ENCODE measurements at regions not wholly inside any gene's neighbourhood (a gene's known extent, or its start where the extent isn't known, plus 50 kb on each side); places are given as distances from the start of the nearest gene placed in this dataset.

DNA sequence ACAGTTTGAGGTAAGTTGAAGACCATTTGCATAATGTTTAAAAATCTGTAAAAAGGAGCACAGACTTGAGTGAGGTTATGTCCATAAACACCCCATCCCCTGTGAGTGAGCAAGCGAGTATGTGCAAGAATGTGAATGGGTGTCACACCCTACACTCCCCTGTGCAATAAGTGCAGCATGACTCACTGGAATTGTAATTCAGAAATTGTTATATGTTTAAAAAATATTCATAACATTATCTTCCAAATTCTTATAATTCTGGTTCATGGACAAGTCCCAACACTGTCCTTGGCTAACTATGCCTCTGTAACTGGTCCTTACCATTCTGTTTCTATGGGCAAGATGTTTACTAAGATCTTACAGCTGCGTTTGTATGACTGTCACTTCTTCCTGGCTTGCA lies 207.8 kb upstream of the FAR2 start:
- DNase-seq = no peak

DNA sequence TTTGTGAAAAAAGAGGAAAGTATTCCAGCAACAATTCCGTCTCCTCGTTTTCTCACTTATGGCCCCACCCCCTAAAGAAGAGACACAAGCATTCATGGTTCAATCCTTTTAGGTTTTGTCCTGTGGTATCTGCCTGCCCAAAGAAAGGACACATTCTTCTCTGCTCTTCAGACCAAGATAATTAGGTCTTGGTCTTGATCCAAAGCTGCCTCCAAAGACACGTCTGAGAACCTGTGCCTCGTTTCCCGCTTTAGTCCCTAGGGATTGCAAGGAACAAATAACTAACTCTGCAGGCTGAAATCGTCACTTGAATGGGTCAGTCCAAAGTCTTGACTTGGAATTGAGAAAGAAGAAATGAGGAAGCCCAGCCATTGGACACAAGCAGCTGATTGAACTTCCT lies 202.7 kb upstream of the FAR2 start:
- no peak for DNase-seq

GRCh38 chr12:28948685-28949084 lies 200.4 kb upstream of the FAR2 start:
- DNase-seq = no peak

DNA sequence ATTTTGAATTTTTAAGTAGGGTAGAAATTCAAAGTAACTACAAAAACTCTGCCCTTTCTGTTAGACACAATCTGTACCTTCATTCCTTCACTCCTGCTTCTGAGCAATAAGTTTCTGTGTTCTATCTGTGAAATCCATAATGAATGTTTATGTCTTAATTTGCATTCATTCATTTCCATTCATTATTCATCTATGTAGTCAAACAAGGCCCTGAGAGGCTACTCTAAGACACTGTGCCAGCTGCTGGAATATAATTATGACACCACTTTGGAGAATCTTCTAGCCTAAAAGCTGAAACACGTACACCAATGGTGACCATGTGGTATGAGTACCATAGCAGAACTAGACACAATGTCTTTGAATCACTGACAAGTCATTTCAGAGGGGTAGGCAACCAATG lies 199.9 kb upstream of the FAR2 start:
- DNase-seq = no peak

GRCh38 chr12:28950049-28950448 lies 199.0 kb upstream of the FAR2 start:
- DNase-seq = no peak

GRCh38 chr12:28951935-28952334 lies 197.1 kb upstream of the FAR2 start:
- DNase-seq = no peak

DNA sequence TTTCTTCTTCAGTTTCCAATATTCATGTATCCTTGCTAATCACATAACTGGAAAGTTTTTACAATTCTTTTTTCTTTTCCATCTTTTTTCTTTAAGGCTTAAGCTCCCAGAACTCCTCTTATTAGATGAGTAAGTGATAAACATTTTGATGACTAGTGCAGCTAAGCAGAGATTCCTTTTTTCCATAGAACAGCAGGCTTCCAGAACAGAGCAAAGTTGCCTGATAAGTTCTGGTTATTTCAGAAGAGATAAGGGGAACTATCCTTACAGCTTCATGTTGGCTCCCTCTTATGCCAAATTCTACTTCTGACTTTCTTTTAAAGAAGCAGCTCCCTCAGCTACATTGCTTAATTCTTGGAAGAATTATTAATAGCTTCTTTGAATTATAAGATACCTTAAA lies 194.7 kb upstream of the FAR2 start:
- DNase-seq = no peak

DNA sequence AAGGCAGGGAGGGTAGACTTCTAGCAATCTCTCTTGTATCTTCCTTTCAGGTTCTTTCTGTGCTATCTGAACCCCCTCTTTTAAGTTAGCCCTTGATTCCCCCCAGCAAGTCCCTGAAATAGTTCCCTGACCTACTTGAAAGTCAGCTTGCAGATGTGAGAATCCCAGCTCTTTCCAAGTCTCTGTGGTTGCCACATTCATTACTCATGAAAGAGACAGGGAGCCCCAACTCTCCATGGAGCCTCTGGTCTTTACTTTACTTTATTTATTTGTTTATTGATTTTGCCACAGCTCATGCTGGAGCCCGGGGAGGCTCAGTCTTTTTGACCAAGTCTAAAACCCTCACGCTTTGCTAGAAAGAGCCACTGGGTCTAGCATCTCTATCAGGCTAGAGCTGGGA lies 193.6 kb upstream of the FAR2 start:
- no peak for DNase-seq

DNA sequence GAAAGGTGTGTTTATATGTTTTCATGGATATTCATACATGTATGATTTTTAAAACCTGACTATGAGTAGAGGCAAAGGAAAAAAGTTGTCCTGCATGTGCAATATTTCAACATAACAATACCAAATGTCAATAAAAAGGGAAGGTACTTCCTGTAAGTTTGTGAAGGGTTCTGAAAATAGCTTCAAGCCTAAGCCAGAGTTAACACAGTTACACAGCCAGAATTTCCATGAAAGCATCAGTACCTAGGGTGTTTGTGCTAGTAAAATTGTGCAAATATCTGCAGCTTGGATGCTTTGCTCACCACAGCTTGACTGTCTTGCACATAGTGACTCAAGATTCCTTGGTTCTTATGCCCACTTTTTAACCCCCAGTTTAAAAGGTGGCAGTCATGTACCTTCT lies 193.1 kb upstream of the FAR2 start:
- no peak for DNase-seq

DNA sequence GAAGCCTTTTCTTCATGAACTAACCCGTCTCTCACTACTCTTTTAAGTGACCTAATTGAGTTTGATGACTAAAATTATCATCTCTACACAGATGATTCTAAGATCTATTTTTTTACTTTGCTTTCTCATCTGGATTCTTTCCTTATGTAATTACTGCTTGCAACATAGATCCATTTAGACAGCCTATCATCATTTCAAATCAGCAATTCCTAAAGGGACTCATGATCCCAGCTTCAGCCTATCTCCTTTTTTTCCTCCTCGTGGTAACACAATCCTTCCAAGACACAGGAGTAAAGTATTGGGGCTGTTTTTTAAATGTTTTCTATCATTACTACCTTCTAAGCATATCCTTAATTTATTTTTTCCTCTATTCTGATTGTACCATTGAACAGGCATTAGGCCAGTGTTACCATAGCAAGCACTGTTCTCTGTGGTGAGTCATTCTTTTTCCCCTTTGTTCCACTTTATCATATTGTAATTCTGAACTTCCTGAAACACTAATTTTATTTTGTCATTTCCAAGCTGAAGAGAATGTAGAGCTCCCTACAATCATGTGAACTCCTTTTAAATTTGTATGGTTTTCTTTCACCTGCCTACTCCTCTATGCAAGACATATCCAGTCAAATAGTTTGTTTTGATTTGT lies 190.4 kb upstream of the FAR2 start:
- no peak for DNase-seq

GRCh38 chr12:28961948-28962384 lies 187.1 kb upstream of the FAR2 start:
- DNase-seq = no peak

- DNase-seq = no peak
Measured at GRCh38 chr12:28963554-28963953, 185.5 kb upstream of the FAR2 start.

DNA sequence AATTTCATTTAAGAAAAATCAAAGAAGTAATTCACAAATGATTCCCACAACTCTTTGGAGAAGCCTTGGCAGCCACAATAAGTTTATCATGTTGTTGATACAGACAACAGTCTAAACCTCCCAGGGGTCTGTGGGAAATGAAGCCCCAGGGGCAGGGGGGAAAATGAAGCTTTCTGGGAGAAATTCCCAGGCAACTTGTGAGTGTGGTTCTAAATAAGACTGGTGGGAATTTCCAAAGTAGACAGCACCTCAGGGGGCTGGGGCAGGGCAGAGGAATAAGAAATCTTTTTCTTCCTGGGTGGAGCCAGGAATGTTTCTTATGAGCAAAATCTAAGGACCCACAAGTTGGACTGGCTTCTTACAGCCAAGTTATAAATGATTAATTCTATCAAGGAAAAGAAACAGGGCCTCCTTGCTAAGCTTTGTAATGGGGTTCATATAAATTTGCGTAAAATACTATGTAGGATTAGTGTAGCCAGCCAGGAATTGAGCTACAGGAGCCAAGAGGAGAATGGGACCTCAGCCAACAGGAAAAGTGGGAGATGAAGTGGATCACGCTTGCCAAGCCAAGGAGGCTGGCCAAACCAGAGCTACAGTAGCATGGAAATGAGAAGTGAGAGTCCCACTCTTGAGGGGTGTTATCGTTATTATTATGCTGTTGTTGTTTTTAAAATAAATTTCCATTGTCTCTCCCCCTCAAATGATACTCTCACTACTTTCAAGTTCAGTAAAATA lies 182.9 kb upstream of the FAR2 start:
- no peak for DNase-seq

GRCh38 chr12:28967426-28967825 lies 181.7 kb upstream of the FAR2 start:
- no peak for DNase-seq

DNA sequence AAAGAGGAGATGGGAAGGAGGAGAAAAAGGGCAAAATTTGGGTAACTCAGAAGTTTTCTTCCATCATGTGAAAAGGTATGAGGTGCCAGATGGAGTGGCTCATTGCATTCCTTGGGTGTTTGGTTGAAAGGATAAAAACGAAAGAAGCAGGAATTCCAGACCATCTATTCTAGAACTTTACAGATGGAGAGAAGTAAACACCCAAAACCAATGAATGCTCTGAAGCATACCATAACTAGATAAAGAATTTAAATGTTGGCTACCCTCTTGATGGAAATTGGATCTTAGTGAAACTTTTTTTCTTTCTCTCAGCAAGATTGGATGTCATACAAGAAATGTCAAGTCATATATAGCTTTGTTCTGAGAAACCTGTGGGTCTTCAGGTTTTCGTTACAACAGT lies 175.6 kb upstream of the FAR2 start:
- DNase-seq = no peak

GRCh38 chr12:28974166-28974565 lies 174.9 kb upstream of the FAR2 start:
- DNase-seq = peak; percentile 7

- no peak for DNase-seq
Measured at GRCh38 chr12:28974883-28975282, 174.2 kb upstream of the FAR2 start.

GRCh38 chr12:28975564-28976340 lies 173.3 kb upstream of the FAR2 start:
- DNase-seq = no peak

DNA sequence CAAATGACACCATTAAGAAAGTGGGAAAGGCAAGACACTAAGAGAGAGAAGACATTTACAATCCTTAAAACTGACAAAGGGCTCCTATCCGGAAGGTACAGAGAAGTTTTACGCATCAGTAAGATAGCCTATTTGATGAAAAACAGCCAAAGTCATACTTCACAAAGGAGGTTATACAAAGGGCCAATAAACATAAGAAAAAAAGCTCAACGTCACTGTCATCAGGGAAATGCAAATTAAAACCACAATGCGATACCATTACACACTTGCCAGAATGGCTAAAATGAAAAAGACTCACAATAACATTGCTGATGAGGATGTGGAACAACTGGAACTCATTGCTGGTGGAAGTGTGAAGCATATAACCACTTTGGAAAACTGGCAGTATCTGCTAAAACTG lies 168.6 kb upstream of the FAR2 start:
- DNase-seq = no peak

- DNase-seq = no peak
Measured at GRCh38 chr12:28987538-28988324, 161.3 kb upstream of the FAR2 start.

GRCh38 chr12:28988325-28988704 lies 160.8 kb upstream of the FAR2 start:
- no peak for DNase-seq

DNA sequence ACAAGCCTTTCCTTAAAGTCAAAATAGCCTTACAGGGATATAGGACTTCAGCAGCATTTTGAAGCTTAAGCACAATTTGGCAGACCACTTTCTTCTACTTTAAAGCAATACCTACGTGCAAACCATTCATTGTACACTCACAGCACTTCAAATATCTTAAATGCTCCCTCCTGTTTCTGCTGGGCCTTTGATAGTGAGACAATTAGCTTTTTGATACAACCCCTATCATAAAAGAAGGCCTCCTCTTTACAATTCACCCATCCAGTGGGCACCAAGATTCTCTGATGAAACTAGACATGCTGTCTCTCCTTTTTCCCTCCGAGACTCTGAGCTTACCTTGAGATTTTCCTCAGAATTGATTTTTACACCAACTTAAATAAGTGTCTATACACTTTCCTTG lies 157.5 kb upstream of the FAR2 start:
- DNase-seq = no peak

DNA sequence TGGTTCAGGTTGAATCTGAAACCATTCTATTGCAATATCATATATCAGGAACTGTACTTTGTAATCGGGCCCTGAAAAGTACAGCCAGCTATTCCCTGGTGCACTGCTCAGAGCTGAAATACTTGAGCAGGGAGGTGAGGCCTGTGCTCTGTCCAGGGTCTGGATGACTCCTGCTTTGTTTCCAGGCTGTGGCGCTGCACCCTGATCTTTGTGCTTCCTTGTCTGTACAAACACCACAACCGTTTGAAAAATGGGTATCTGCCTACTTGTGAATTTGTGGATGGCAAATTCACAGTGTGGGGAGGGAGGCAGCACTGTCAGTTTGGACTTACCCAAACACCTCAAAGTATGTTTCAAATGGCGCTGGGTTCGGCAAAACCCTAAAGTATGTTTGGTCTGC lies 155.4 kb upstream of the FAR2 start:
- DNase-seq = no peak
